Hematopoietic multipotent progenitor cell (in vitro differentiated cells): ENCODE measurements at regions not wholly inside any gene's neighbourhood (a gene's known extent, or its start where the extent isn't known, plus 50 kb on each side); places are given as distances from the start of the nearest gene placed in this dataset.

Source experiments
- DNase-seq, 3 donors: peaks; one replicate each; pipeline ENCODE4 v3.0.0-alpha.2; 2011 to 2015; ENCODE audit warnings: low read depth in 2 of 3, low spot score in 2 of 3

- DNase-seq = no peak
These were observed 143.3 kb upstream of the IGF1R start for GRCh38 chr15:98504998-98505397.

- no peak for DNase-seq
These were observed 142.7 kb upstream of the IGF1R start for GRCh38 chr15:98505611-98506031.

GRCh38 chr15:98506172-98506571 is 142.2 kb upstream of the IGF1R start:
- no peak for DNase-seq

- no peak for DNase-seq
These were observed 141.6 kb upstream of the IGF1R start for GRCh38 chr15:98506711-98507110.

- no peak for DNase-seq
These were observed 134.8 kb upstream of the IGF1R start for GRCh38 chr15:98513428-98513986.

GRCh38 chr15:98514034-98514622 is 134.2 kb upstream of the IGF1R start:
- no peak for DNase-seq

GRCh38 chr15:98518823-98519561 is 129.3 kb upstream of the IGF1R start:
- DNase-seq = peak; percentile 39 to 84 (median 74)

GRCh38 chr15:98519767-98520550 is 128.4 kb upstream of the IGF1R start:
- DNase-seq = no peak

- DNase-seq = no peak
These were observed 126.2 kb upstream of the IGF1R start for GRCh38 chr15:98522127-98522526.

GRCh38 chr15:98523912-98524662 is 124.3 kb upstream of the IGF1R start:
- DNase-seq = no peak

- no peak for DNase-seq
These were observed 123.3 kb upstream of the IGF1R start for GRCh38 chr15:98524838-98525660.

GRCh38 chr15:98525661-98526001 is 122.7 kb upstream of the IGF1R start:
- peak in 1 of 3 donors; percentile 34 for DNase-seq

- DNase-seq = no peak
These were observed 122.2 kb upstream of the IGF1R start for GRCh38 chr15:98526094-98526493.

- DNase-seq = no peak
These were observed 120.2 kb upstream of the IGF1R start for GRCh38 chr15:98528046-98528725.

GRCh38 chr15:98529205-98530145 is 118.9 kb upstream of the IGF1R start:
- DNase-seq = no peak

GRCh38 chr15:98530570-98530969 is 117.8 kb upstream of the IGF1R start:
- no peak for DNase-seq

- no peak for DNase-seq
These were observed 116.3 kb upstream of the IGF1R start for GRCh38 chr15:98532063-98532462.

GRCh38 chr15:98536976-98537375 is 111.4 kb upstream of the IGF1R start:
- no peak for DNase-seq
